H1 (cell line): ENCODE measurements at regions not wholly inside any gene's neighbourhood (a gene's known extent, or its start where the extent isn't known, plus 50 kb on each side); places are given as distances from the start of the nearest gene placed in this dataset.

ENCODE experiments used
- CTCF ChIA-PET: fragments of 300-600 bp; sonication (Branson Sonifier 250); formaldehyde crosslinking; loops from one replicate; lab custom pipeline; 2021; ENCODE audit not compliant: partially characterized antibody; lab: Charles Lee
- POLR2A ChIA-PET: fragments of 300-600 bp; sonication (Branson Sonifier 250); formaldehyde crosslinking; loops from one replicate; lab custom pipeline; 2021; ENCODE audit warnings: inconsistent platforms; ENCODE audit not compliant: partially characterized antibody; lab: Charles Lee
- DNase-seq, 2 experiments: peaks; one replicate each; pipeline versions ENCODE4 v3.0.0 to v3.0.0-alpha.2; 2010 to 2022; ENCODE audit warnings: low spot score in 2 of 2, low read depth in 1 of 2, mixed read lengths in 1 of 2
- FAIRE-seq: peaks from 2 replicates; lab custom pipeline; 2011; peaks lifted over from hg19 to GRCh38; lab: Jason Lieb, UNC
- H2AFZ ChIP-seq: 2 replicates; pipeline ENCODE4 v1.8.1; 2012; ENCODE audit warnings: low read length, inconsistent platforms
- H2AK5ac ChIP-seq: 2 replicates; pipeline ENCODE4 v1.6.1; 2013; ENCODE audit warnings: low read depth, low read length
- H2BK120ac ChIP-seq: replicated peaks from 2 replicates; pipeline ENCODE3; 2013; ENCODE audit warnings: low read depth, low read length, inconsistent platforms
- H2BK12ac ChIP-seq: 2 replicates; pipeline ENCODE4 v1.6.1; 2013; ENCODE audit warnings: low read depth, low read length
- H2BK15ac ChIP-seq: 2 replicates; pipeline ENCODE4 v1.6.1; 2013; ENCODE audit warnings: low read length
- H2BK20ac ChIP-seq: 2 replicates; pipeline ENCODE4 v1.6.1; 2013; ENCODE audit warnings: low read length
- H2BK5ac ChIP-seq: 2 replicates; pipeline ENCODE4 v1.6.1; 2013; ENCODE audit warnings: low read depth, low read length
- H3K14ac ChIP-seq: 2 replicates; pipeline ENCODE4 v1.6.1; 2013; ENCODE audit warnings: inconsistent platforms; ENCODE audit not compliant: insufficient read length
- H3K18ac ChIP-seq: 2 replicates; pipeline ENCODE4 v1.6.1; 2013; ENCODE audit warnings: low read length; ENCODE audit errors: extremely low read depth
- H3K23ac ChIP-seq: 2 replicates; pipeline ENCODE4 v1.6.1; 2013; ENCODE audit warnings: inconsistent platforms; ENCODE audit not compliant: insufficient read length
- H3K23me2 ChIP-seq: 2 replicates; pipeline ENCODE4 v1.6.1; 2013; ENCODE audit warnings: low read depth, low read length
- H3K27ac ChIP-seq: 2 replicates; pipeline ENCODE4 v1.6.1; 2011; ENCODE audit warnings: low read depth, low read length, inconsistent platforms
- H3K27me3 ChIP-seq, 4 experiments: replicated peaks in 1 of 4; 1 replicate in 1 of 4; 2 replicates in 3 of 4; pipeline versions ENCODE4 v1.6.1 to v1.8.1; 2011 to 2013; ENCODE audit warnings: low read length in 3 of 4, mild to moderate bottlenecking in 3 of 4, inconsistent platforms in 2 of 4, mixed read lengths in 2 of 4, moderate library complexity in 1 of 4; ENCODE audit not compliant: control insufficient read depth in 3 of 4, insufficient read depth in 3 of 4; ENCODE audit errors: extremely low read depth in 1 of 4
- H3K36me3 ChIP-seq, 4 experiments: 2 replicates each; pipeline versions ENCODE4 v1.6.1 to v1.8.1; 2011 to 2013; ENCODE audit warnings: mild to moderate bottlenecking in 4 of 4, low read length in 3 of 4, moderate library complexity in 2 of 4, control low read depth in 1 of 4, inconsistent platforms in 1 of 4; ENCODE audit not compliant: insufficient read depth in 4 of 4, control insufficient read depth in 2 of 4
- H3K4ac ChIP-seq: replicated peaks from 2 replicates; pipeline ENCODE3; 2013; ENCODE audit warnings: low read length, low read depth, mixed read lengths, inconsistent platforms; ENCODE audit not compliant: insufficient read length
- H3K4me1 ChIP-seq, 4 experiments: replicated peaks in 1 of 4; 1 replicate in 1 of 4; 2 replicates in 3 of 4; pipeline versions ENCODE4 v1.6.1 to v1.8.1; 2011 to 2013; ENCODE audit warnings: low read length in 3 of 4, inconsistent platforms in 2 of 4, mixed read lengths in 1 of 4; ENCODE audit not compliant: insufficient read depth in 4 of 4, control insufficient read depth in 3 of 4
- H3K4me2 ChIP-seq, 2 experiments: 2 replicates each; pipeline versions ENCODE4 v1.6.1 to v1.8.1; 2011 to 2013; ENCODE audit warnings: low read depth in 2 of 2, low read length in 2 of 2, control low read depth in 1 of 2, inconsistent platforms in 1 of 2, mild to moderate bottlenecking in 1 of 2; ENCODE audit not compliant: insufficient read depth in 1 of 2
- H3K4me3 ChIP-seq, 4 experiments: fragments of 200-600, 300-600 bp in 1 of 4; sonication (generic), shearing (Covaris generic), sonication (Bioruptor Twin) in 1 of 4; 2 replicates each; pipeline versions ENCODE4 v1.5.1 to v1.8.1; 2011 to 2016; ENCODE audit warnings: low read length in 4 of 4, low read depth in 3 of 4, control low read depth in 2 of 4, inconsistent platforms in 2 of 4, mild to moderate bottlenecking in 2 of 4, mixed read lengths in 1 of 4, moderate library complexity in 1 of 4; ENCODE audit not compliant: insufficient read depth in 2 of 4; ENCODE audit errors: extremely low read depth in 1 of 4
- H3K56ac ChIP-seq: replicated peaks from 2 replicates; pipeline ENCODE3; 2013; ENCODE audit warnings: low read depth, mild to moderate bottlenecking, mixed read lengths, low read length, inconsistent platforms; ENCODE audit not compliant: insufficient read length
- H3K79me1 ChIP-seq: 2 replicates; pipeline ENCODE4 v1.6.1; 2013; ENCODE audit warnings: low read depth, low read length, control low read depth
- H3K79me2 ChIP-seq, 2 experiments: 2 replicates each; pipeline versions ENCODE4 v1.6.1 to v1.8.1; 2012 to 2013; ENCODE audit warnings: low read length in 2 of 2, mild to moderate bottlenecking in 2 of 2, inconsistent platforms in 1 of 2; ENCODE audit not compliant: insufficient read depth in 2 of 2, control insufficient read depth in 1 of 2
- H3K9ac ChIP-seq, 4 experiments: replicated peaks in 1 of 4; 1 replicate in 1 of 4; 2 replicates in 3 of 4; pipeline versions ENCODE4 v1.6.1 to v1.8.1; 2011 to 2013; ENCODE audit warnings: low read depth in 3 of 4, low read length in 3 of 4, control low read depth in 2 of 4, mild to moderate bottlenecking in 2 of 4, moderate library complexity in 2 of 4, inconsistent platforms in 1 of 4; ENCODE audit errors: extremely low read depth in 1 of 4
- H3K9me3 ChIP-seq, 2 experiments: 2 replicates each; pipeline versions ENCODE4 v1.6.1 to v1.8.1; 2012 to 2013; ENCODE audit warnings: mild to moderate bottlenecking in 2 of 2, moderate library complexity in 2 of 2, control low read depth in 1 of 2, inconsistent platforms in 1 of 2, low read depth in 1 of 2, low read length in 1 of 2, mixed read lengths in 1 of 2; ENCODE audit not compliant: insufficient read depth in 2 of 2
- H4K20me1 ChIP-seq, 2 experiments: replicated peaks in 1 of 2; 2 replicates each; pipeline versions ENCODE3 to v1.8.1; 2011 to 2013; ENCODE audit warnings: inconsistent platforms in 2 of 2, low read length in 2 of 2, mild to moderate bottlenecking in 1 of 2; ENCODE audit not compliant: insufficient read depth in 2 of 2, control insufficient read depth in 1 of 2
- H4K5ac ChIP-seq: 2 replicates; pipeline ENCODE4 v1.6.1; 2013; ENCODE audit warnings: low read length, low read depth, mixed read lengths, inconsistent platforms; ENCODE audit not compliant: insufficient read length
- H4K8ac ChIP-seq: 2 replicates; pipeline ENCODE4 v1.8.0; 2013; ENCODE audit warnings: mild to moderate bottlenecking, moderate library complexity, low read length, inconsistent platforms; ENCODE audit not compliant: insufficient read depth; ENCODE audit errors: extremely low read depth
- H4K91ac ChIP-seq: replicated peaks from 2 replicates; pipeline ENCODE3; 2013; ENCODE audit warnings: low read length, mixed read lengths, inconsistent platforms; ENCODE audit not compliant: insufficient read length
- POLR2A ChIP-seq, 2 experiments: IDR thresholded peaks; 1 replicate in 1 of 2; 2 replicates in 1 of 2; pipeline ENCODE4 v1.6.1; 2011; ENCODE audit warnings: low read depth in 2 of 2, low read length in 2 of 2, mild to moderate bottlenecking in 2 of 2; ENCODE audit errors: control extremely low read depth in 1 of 2
- RXRA ChIP-seq: IDR thresholded peaks from 2 replicates; pipeline ENCODE4 v1.6.1; 2011; ENCODE audit warnings: low read depth, mild to moderate bottlenecking, low read length, moderate library complexity; ENCODE audit not compliant: insufficient read depth
- SIX5 ChIP-seq: IDR thresholded peaks from 2 replicates; pipeline ENCODE4 v1.6.1; 2011; ENCODE audit warnings: mild to moderate bottlenecking, low read depth, low read length
- WGBS, 2 experiments: shearing (Covaris generic) in 1 of 2; methylation state at CpG; one replicate each; pipeline versions ENCODE4 v1.1.6 to v1.1.7; 2013 to 2015; ENCODE audit warnings: low lambda C conversion rate in 2 of 2, mixed read lengths in 2 of 2, inconsistent platforms in 1 of 2, low coverage in 1 of 2, missing lambda C conversion rate in 1 of 2; ENCODE audit not compliant: insufficient replicate concordance in 2 of 2, insufficient coverage in 1 of 2, insufficient read length in 1 of 2; ENCODE audit errors: extremely low coverage in 1 of 2, missing lambda C conversion rate in 1 of 2; 5-methylcytosine and 5-hydroxymethylcytosine counted together

GRCh38 chr4:126957987-126958386, 674.8 kb upstream of the INTU start:
- no peak overlapping the region for H4K5ac ChIP-seq
- H3K27me3 ChIP-seq: no peaks in the 10 kb centered on the region
- no peaks in the 10 kb centered on the region for H3K9me3 ChIP-seq
- no peak overlapping the region for H3K9ac ChIP-seq
- no peak overlapping the region for H2BK5ac ChIP-seq
- no peaks in the 10 kb centered on the region for H3K36me3 ChIP-seq
- FAIRE-seq: no peak
- H3K79me1 ChIP-seq: no peaks in the 10 kb centered on the region
- no peak overlapping the region for H2BK15ac ChIP-seq
- no peak overlapping the region for H3K23ac ChIP-seq
- no peak overlapping the region for H2AK5ac ChIP-seq
- H3K4me1 ChIP-seq: peaks cover 0 to 3% (median under 1%) of the 10 kb centered on the region in 4 experiments; a peak in 1 of 7 replicates
- no peaks in the 10 kb centered on the region for H4K20me1 ChIP-seq
- no peak overlapping the region for H3K18ac ChIP-seq
- no peak overlapping the region for H3K4me2 ChIP-seq
- ChIA-PET CTCF (interaction anchor here (0.8 to 1.0 kb wide), 2 partner anchors 13 to 330 kb away, joined by 3 to 4 read pairs; no protein-coding TSS in a partner anchor), POLR2A (no interaction called here)
- no peak overlapping the region for H3K4ac ChIP-seq
- no peak overlapping the region for H2BK120ac ChIP-seq
- no peak overlapping the region for H3K56ac ChIP-seq
- H2BK12ac ChIP-seq: no peak overlapping the region
- no peak for DNase-seq
- no peak overlapping the region for H4K91ac ChIP-seq
- H3K79me2 ChIP-seq: no peaks in the 10 kb centered on the region
- H3K27ac ChIP-seq: no peak overlapping the region
- TF ChIP-seq POLR2A (IDR thresholded peaks at IDR 0.05; ENCODE audit: control extremely low read depth in 1 of 2, low read depth in 2 of 2, low read length in 2 of 2): no peak
- no peak for TF ChIP-seq SIX5
- TF ChIP-seq RXRA: no peak
- H4K8ac ChIP-seq: no peak overlapping the region
- no peak overlapping the region for H3K4me3 ChIP-seq
- no peak overlapping the region for H2BK20ac ChIP-seq
- no peaks in the 10 kb centered on the region; the same call in 1 of the 2 replicates for H3K23me2 ChIP-seq
- WGBS, 2 experiments: 76% methylated on average over 1 of the region's 1 CpG; no CpG with 5 or more reads in 1 of the 2 experiments
- no peak overlapping the region for H3K14ac ChIP-seq
- H2AFZ ChIP-seq: no peak overlapping the region; the same call in 1 of the 2 replicates
